ENCODE measurements at regions not wholly inside any gene's neighbourhood (a gene's known extent, or its start where the extent isn't known, plus 50 kb on each side); places are given as distances from the start of the nearest gene placed in this dataset.

- TF ChIP-seq POLR2AphosphoS5 (IDR thresholded peaks at IDR 0.05; ENCODE audit: low read depth, low read length) (no peak), POLR2A (IDR thresholded peaks at IDR 0.05; ENCODE audit: low read depth, low read length) (no peak), TAF1 (IDR thresholded peaks at IDR 0.05; ENCODE audit: borderline replicate concordance, low read depth, low read length) (no peak)
Measured at GRCh38 chr9:93810028-93810971, 144.9 kb downstream of the BARX1 start.
